ENCODE measurements at regions not wholly inside any gene's neighbourhood (a gene's known extent, or its start where the extent isn't known, plus 50 kb on each side); places are given as distances from the start of the nearest gene placed in this dataset.

GRCh38 chr2:735670-736218, 58.5 kb upstream of the TMEM18 start:
- TF ChIP-seq, protein P1, sequence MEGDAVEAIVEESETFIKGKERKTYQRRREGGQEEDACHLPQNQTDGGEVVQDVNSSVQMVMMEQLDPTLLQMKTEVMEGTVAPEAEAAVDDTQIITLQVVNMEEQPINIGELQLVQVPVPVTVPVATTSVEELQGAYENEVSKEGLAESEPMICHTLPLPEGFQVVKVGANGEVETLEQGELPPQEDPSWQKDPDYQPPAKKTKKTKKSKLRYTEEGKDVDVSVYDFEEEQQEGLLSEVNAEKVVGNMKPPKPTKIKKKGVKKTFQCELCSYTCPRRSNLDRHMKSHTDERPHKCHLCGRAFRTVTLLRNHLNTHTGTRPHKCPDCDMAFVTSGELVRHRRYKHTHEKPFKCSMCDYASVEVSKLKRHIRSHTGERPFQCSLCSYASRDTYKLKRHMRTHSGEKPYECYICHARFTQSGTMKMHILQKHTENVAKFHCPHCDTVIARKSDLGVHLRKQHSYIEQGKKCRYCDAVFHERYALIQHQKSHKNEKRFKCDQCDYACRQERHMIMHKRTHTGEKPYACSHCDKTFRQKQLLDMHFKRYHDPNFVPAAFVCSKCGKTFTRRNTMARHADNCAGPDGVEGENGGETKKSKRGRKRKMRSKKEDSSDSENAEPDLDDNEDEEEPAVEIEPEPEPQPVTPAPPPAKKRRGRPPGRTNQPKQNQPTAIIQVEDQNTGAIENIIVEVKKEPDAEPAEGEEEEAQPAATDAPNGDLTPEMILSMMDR (IDR thresholded peaks at IDR 0.05): no peak
- TF ChIP-seq POLR2A (IDR thresholded peaks at IDR 0.05): no peak

All from ovary (tissue), 3 donors.